ENCODE measurements at regions not wholly inside any gene's neighbourhood (a gene's known extent, or its start where the extent isn't known, plus 50 kb on each side); places are given as distances from the start of the nearest gene placed in this dataset.

DNA sequence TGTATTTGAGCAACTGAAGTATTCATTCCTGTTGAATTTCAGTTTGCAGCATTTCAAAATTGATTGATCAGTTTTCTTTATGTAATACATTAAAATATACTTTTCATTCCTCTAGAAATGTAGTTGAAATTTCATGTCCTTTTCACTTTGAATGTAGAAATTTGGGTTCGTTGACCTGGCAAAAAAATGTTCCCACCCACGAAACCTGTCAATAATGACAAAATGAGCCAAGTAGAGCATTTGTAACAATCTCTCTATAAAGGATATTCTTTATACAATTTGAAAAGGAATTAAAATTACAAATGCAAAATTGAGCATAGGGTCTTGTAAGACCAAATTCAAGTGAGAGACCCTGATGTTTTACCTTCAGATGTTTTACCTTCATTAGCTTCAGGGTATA is 283.9 kb downstream of the ANKRD50 start:
- Histone ChIP-seq H3K36me3 (ENCODE audit: control insufficient read depth in 3 of 3, insufficient read depth in 2 of 3, low read depth in 1 of 3, low read length in 3 of 3) (no peaks in the 10 kb centered on the region), H3K4me1 (ENCODE audit: control insufficient read depth in 3 of 3, insufficient read depth in 2 of 3, low read depth in 1 of 3, low read length in 2 of 3) (no peaks in the 10 kb centered on the region), H3K27ac (ENCODE audit: low read depth in 1 of 3, low read length in 2 of 3) (no peak overlapping the region), H3K9me3 (ENCODE audit: control insufficient read depth in 2 of 2, insufficient read depth in 1 of 2, low read depth in 1 of 2, low read length in 1 of 2) (no peaks in the 10 kb centered on the region), H3K27me3 (ENCODE audit: control insufficient read depth in 3 of 3, insufficient read depth in 3 of 3, low read length in 3 of 3) (no peaks in the 10 kb centered on the region), H3K4me3 (ENCODE audit: low read depth in 1 of 3, low read length in 3 of 3) (no peak overlapping the region)
- 74 to 91% (median 81%) methylated on average over 2 of the region's 2 CpGs for WGBS, 3 donors
- no peak for DNase-seq
- no peak for FAIRE-seq

- Histone ChIP-seq H3K27ac (ENCODE audit: low read depth in 1 of 3, low read length in 2 of 3) (no peak overlapping the region), H3K4me3 (ENCODE audit: low read depth in 1 of 3, low read length in 3 of 3) (no peak overlapping the region), H3K36me3 (ENCODE audit: control insufficient read depth in 3 of 3, insufficient read depth in 2 of 3, low read depth in 1 of 3, low read length in 3 of 3) (no peaks in the 10 kb centered on the region), H3K4me1 (ENCODE audit: control insufficient read depth in 3 of 3, insufficient read depth in 2 of 3, low read depth in 1 of 3, low read length in 2 of 3) (no peaks in the 10 kb centered on the region), H3K27me3 (ENCODE audit: control insufficient read depth in 3 of 3, insufficient read depth in 3 of 3, low read length in 3 of 3) (no peaks in the 10 kb centered on the region), H3K9me3 (ENCODE audit: control insufficient read depth in 2 of 2, insufficient read depth in 1 of 2, low read depth in 1 of 2, low read length in 1 of 2) (no peaks in the 10 kb centered on the region)
- WGBS, 3 donors = 40 to 48% (median 42%) methylated on average over 2 of the region's 2 CpGs
- no peak for FAIRE-seq
- DNase-seq = no peak
Observed at GRCh38 chr4:124429746-124430250, 282.7 kb downstream of the ANKRD50 start.

- no peak overlapping the region for H3K4me3 ChIP-seq (ENCODE audit: low read depth in 1 of 3, low read length in 3 of 3)
- WGBS, 3 donors = 38 to 59% (median 40%) methylated on average over 2 of the region's 2 CpGs
- H3K27me3 ChIP-seq (ENCODE audit: control insufficient read depth in 3 of 3, insufficient read depth in 3 of 3, low read length in 3 of 3) = no peaks in the 10 kb centered on the region
- no peak for FAIRE-seq
- no peak for DNase-seq
- H3K27ac ChIP-seq (ENCODE audit: low read depth in 1 of 3, low read length in 2 of 3) = peak overlapping the region in 1 of 3 donors; percentile 53
- no peaks in the 10 kb centered on the region for H3K4me1 ChIP-seq (ENCODE audit: control insufficient read depth in 3 of 3, insufficient read depth in 2 of 3, low read depth in 1 of 3, low read length in 2 of 3)
- H3K9me3 ChIP-seq (ENCODE audit: control insufficient read depth in 2 of 2, insufficient read depth in 1 of 2, low read depth in 1 of 2, low read length in 1 of 2) = no peaks in the 10 kb centered on the region
- no peaks in the 10 kb centered on the region for H3K36me3 ChIP-seq (ENCODE audit: control insufficient read depth in 3 of 3, insufficient read depth in 2 of 3, low read depth in 1 of 3, low read length in 3 of 3)
Observed at GRCh38 chr4:124431653-124432192, 280.8 kb downstream of the ANKRD50 start.

DNA sequence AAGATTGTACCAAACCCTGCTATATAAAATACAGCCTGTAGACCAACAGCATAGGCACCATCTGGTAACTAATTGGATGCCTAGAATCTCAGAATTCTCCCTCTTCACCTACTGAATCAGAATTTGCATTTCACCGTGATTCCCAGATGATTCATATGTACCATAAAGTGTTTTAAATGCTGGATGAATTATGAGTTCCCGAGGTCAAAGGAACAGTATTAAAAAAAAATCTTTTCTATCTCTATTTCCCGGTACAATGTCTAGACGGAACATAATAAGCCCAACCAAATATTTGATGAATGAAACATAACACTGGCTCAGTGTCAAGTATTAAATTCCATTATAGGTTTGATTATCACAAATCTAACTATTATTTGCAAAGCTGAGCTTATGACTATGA is 280.0 kb downstream of the ANKRD50 start:
- peak; percentile 85 for FAIRE-seq

GRCh38 chr4:124433044-124433443 is 279.5 kb downstream of the ANKRD50 start:
- H3K4me3 ChIP-seq (ENCODE audit: low read depth in 1 of 3, low read length in 3 of 3) = no peak overlapping the region
- no peaks in the 10 kb centered on the region for H3K9me3 ChIP-seq (ENCODE audit: control insufficient read depth in 2 of 2, insufficient read depth in 1 of 2, low read depth in 1 of 2, low read length in 1 of 2)
- H3K27me3 ChIP-seq (ENCODE audit: control insufficient read depth in 3 of 3, insufficient read depth in 3 of 3, low read length in 3 of 3) = no peaks in the 10 kb centered on the region
- whole genome bisulfite sequencing, 3 donors = 80 to 82% (median 81%) methylated on average over 3 of the region's 3 CpGs
- H3K36me3 ChIP-seq (ENCODE audit: control insufficient read depth in 3 of 3, insufficient read depth in 2 of 3, low read depth in 1 of 3, low read length in 3 of 3) = no peaks in the 10 kb centered on the region
- no peak overlapping the region for H3K27ac ChIP-seq (ENCODE audit: low read depth in 1 of 3, low read length in 2 of 3)
- H3K4me1 ChIP-seq (ENCODE audit: control insufficient read depth in 3 of 3, insufficient read depth in 2 of 3, low read depth in 1 of 3, low read length in 2 of 3) = no peaks in the 10 kb centered on the region
- DNase-seq (no peak), FAIRE-seq (no peak)

More for the DNA sequence above, 280.0 kb downstream of the ANKRD50 start:
- H3K4me3 ChIP-seq (ENCODE audit: low read depth in 1 of 3, low read length in 3 of 3) = no peak overlapping the region
- H3K9me3 ChIP-seq (ENCODE audit: control insufficient read depth in 2 of 2, insufficient read depth in 1 of 2, low read depth in 1 of 2, low read length in 1 of 2) = no peaks in the 10 kb centered on the region
- H3K36me3 ChIP-seq (ENCODE audit: control insufficient read depth in 3 of 3, insufficient read depth in 2 of 3, low read depth in 1 of 3, low read length in 3 of 3) = no peaks in the 10 kb centered on the region
- H3K27ac ChIP-seq (ENCODE audit: low read depth in 1 of 3, low read length in 2 of 3) = no peak overlapping the region
- 17 to 43% (median 38%) methylated on average over 4 of the region's 4 CpGs for WGBS, 3 donors
- H3K4me1 ChIP-seq (ENCODE audit: control insufficient read depth in 3 of 3, insufficient read depth in 2 of 3, low read depth in 1 of 3, low read length in 2 of 3) = no peaks in the 10 kb centered on the region
- no peaks in the 10 kb centered on the region for H3K27me3 ChIP-seq (ENCODE audit: control insufficient read depth in 3 of 3, insufficient read depth in 3 of 3, low read length in 3 of 3)
- DNase-seq = peak in 1 of 2 donors; percentile 89

DNA sequence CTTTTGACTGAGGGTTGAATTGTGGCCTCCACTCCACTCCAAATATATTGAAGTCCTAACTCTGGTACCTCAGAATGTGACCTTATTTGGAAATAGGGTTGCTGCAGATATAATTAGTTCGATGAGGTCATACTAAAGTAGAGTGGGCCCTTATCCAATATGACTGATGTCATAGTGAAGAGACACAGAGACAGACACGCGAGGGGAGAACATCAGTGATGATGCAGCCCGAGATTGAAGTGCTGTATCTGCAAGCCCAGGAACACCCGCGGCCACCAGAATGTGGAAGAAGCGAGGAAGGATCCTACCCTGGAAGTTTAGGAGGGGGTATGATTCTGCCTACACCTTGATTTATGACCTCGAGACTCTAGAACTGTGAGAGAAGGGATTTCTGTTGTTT is 279.0 kb downstream of the ANKRD50 start:
- FAIRE-seq = no peak
- 89 to 97% (median 91%) methylated on average over 8 of the region's 8 CpGs for WGBS, 3 donors
- H3K36me3 ChIP-seq (ENCODE audit: control insufficient read depth in 3 of 3, insufficient read depth in 2 of 3, low read depth in 1 of 3, low read length in 3 of 3) = no peaks in the 10 kb centered on the region

DNA sequence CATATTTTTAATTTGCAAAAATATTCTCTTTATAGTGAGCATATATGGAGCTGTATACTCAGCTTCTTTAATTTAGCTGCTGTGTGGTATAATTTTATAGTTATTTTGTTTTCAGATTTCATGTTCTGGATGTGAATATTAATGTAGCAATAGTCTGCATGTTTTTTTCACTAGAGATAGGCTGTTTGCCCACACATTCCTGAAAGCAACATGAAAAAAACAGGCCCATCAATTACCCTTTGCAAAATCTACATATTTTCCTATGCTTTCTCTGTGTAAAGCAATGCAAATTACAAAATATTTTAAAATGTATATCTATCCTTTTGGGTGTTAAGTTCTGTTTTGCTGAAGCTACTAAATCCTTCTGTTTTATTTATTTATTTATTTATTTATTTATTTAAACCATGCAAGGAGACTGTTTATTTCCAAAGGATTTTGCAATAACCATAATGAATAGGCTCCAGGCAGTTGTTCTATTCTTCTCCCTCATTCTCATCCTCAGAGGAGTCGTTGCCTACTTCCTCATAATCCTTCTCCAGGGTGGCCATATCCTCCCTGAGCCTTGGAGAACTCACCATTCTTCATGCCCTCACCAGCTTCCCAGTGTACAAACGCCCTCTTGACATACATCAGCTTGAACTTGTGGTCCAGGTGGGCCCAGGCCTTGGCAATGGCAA is 277.1 kb downstream of the ANKRD50 start:
- WGBS, 3 donors = 56 to 79% (median 68%) methylated on average over 2 of the region's 2 CpGs
- Histone ChIP-seq H3K4me3 (ENCODE audit: low read depth in 1 of 3, low read length in 3 of 3) (no peak overlapping the region), H3K27me3 (ENCODE audit: control insufficient read depth in 3 of 3, insufficient read depth in 3 of 3, low read length in 3 of 3) (no peaks in the 10 kb centered on the region), H3K4me1 (ENCODE audit: control insufficient read depth in 3 of 3, insufficient read depth in 2 of 3, low read depth in 1 of 3, low read length in 2 of 3) (no peaks in the 10 kb centered on the region), H3K36me3 (ENCODE audit: control insufficient read depth in 3 of 3, insufficient read depth in 2 of 3, low read depth in 1 of 3, low read length in 3 of 3) (no peaks in the 10 kb centered on the region), H3K9me3 (ENCODE audit: control insufficient read depth in 2 of 2, insufficient read depth in 1 of 2, low read depth in 1 of 2, low read length in 1 of 2) (no peaks in the 10 kb centered on the region), H3K27ac (ENCODE audit: low read depth in 1 of 3, low read length in 2 of 3) (no peak overlapping the region)
- FAIRE-seq = no peak
- DNase-seq = no peak

More for the DNA sequence above, 279.0 kb downstream of the ANKRD50 start:
- H3K27me3 ChIP-seq (ENCODE audit: control insufficient read depth in 3 of 3, insufficient read depth in 3 of 3, low read length in 3 of 3) = no peaks in the 10 kb centered on the region
- no peaks in the 10 kb centered on the region for H3K4me1 ChIP-seq (ENCODE audit: control insufficient read depth in 3 of 3, insufficient read depth in 2 of 3, low read depth in 1 of 3, low read length in 2 of 3)
- no peak for DNase-seq
- no peak overlapping the region for H3K27ac ChIP-seq (ENCODE audit: low read depth in 1 of 3, low read length in 2 of 3)
- H3K9me3 ChIP-seq (ENCODE audit: control insufficient read depth in 2 of 2, insufficient read depth in 1 of 2, low read depth in 1 of 2, low read length in 1 of 2) = no peaks in the 10 kb centered on the region
- H3K4me3 ChIP-seq (ENCODE audit: low read depth in 1 of 3, low read length in 3 of 3) = no peak overlapping the region

- FAIRE-seq = no peak
Observed at GRCh38 chr4:124437853-124438495, 274.6 kb downstream of the ANKRD50 start.

More at GRCh38 chr4:124437853-124438495, 274.6 kb downstream of the ANKRD50 start:
- DNase-seq = peak in 1 of 2 donors; percentile 81
- Histone ChIP-seq H3K27ac (ENCODE audit: low read depth in 1 of 3, low read length in 2 of 3) (peak overlapping the region in 1 of 3 donors; percentile 20), H3K9me3 (ENCODE audit: control insufficient read depth in 2 of 2, insufficient read depth in 1 of 2, low read depth in 1 of 2, low read length in 1 of 2) (no peaks in the 10 kb centered on the region), H3K4me1 (ENCODE audit: control insufficient read depth in 3 of 3, insufficient read depth in 2 of 3, low read depth in 1 of 3, low read length in 2 of 3) (no peaks in the 10 kb centered on the region), H3K36me3 (ENCODE audit: control insufficient read depth in 3 of 3, insufficient read depth in 2 of 3, low read depth in 1 of 3, low read length in 3 of 3) (no peaks in the 10 kb centered on the region), H3K4me3 (ENCODE audit: low read depth in 1 of 3, low read length in 3 of 3) (no peak overlapping the region), H3K27me3 (ENCODE audit: control insufficient read depth in 3 of 3, insufficient read depth in 3 of 3, low read length in 3 of 3) (no peaks in the 10 kb centered on the region)

Measured in small intestine (tissue), 7 donors.